ENCODE measurements at regions not wholly inside any gene's neighbourhood (a gene's known extent, or its start where the extent isn't known, plus 50 kb on each side); places are given as distances from the start of the nearest gene placed in this dataset.

DNA sequence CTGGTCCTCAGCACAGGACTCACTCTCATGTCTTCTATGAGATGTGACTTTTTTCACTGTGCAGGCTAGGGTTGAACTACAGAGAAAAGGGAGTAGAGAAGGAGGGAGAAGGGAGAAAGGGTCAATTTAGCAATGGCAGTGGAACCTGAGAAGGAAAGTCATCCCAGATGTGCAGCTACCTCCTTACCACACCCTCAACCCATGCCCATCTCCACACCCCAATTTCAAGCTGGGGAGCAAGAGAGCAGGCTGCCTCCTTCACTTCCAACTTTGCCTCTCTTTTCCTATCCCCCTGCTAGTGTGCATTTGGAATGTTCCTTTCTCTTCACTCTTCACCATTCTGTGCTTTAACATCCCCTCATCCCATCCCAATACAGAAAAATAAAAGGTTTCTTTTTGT, 163.5 kb upstream of the MAP3K1 start:
- H3K4me1 Mint-ChIP-seq, result peaks cover 7 to 18% of the 10 kb centered on the region in 2 donors
- DNase-seq, result no peak
- H3K27ac Mint-ChIP-seq, result no peak overlapping the region
- no peaks in the 10 kb centered on the region for H3K9me3 Mint-ChIP-seq
- no peaks in the 10 kb centered on the region for H3K36me3 Mint-ChIP-seq
- peaks cover 0 to 5% (median 2%) of the 10 kb centered on the region in 3 donors for H3K27me3 Mint-ChIP-seq (ENCODE audit: low read depth in 3 of 3)
- H3K4me3 Mint-ChIP-seq, result no peak overlapping the region

- no peak overlapping the region for H3K4me3 Mint-ChIP-seq
- peaks cover 7 to 18% of the 10 kb centered on the region in 2 donors for H3K4me1 Mint-ChIP-seq
- peaks cover 0 to 5% (median 2%) of the 10 kb centered on the region in 3 donors for H3K27me3 Mint-ChIP-seq (ENCODE audit: low read depth in 3 of 3)
- no peaks in the 10 kb centered on the region for H3K9me3 Mint-ChIP-seq
- H3K27ac Mint-ChIP-seq, result no peak overlapping the region
- no peak for DNase-seq
- H3K36me3 Mint-ChIP-seq, result no peaks in the 10 kb centered on the region
Observed at GRCh38 chr5:56650386-56650785, 165.0 kb upstream of the MAP3K1 start.

- H3K9me3 Mint-ChIP-seq, result no peaks in the 10 kb centered on the region
- H3K4me1 Mint-ChIP-seq, result peaks cover 7 to 18% of the 10 kb centered on the region in 2 donors
- H3K27ac Mint-ChIP-seq, result peak overlapping the region in 1 of 6 donors; percentile 3
- peaks cover 0 to 5% (median 2%) of the 10 kb centered on the region in 3 donors for H3K27me3 Mint-ChIP-seq (ENCODE audit: low read depth in 3 of 3)
- no peaks in the 10 kb centered on the region for H3K36me3 Mint-ChIP-seq
- H3K4me3 Mint-ChIP-seq, result no peak overlapping the region
- DNase-seq, result no peak
Observed at GRCh38 chr5:56649569-56649968, 165.8 kb upstream of the MAP3K1 start.

DNA sequence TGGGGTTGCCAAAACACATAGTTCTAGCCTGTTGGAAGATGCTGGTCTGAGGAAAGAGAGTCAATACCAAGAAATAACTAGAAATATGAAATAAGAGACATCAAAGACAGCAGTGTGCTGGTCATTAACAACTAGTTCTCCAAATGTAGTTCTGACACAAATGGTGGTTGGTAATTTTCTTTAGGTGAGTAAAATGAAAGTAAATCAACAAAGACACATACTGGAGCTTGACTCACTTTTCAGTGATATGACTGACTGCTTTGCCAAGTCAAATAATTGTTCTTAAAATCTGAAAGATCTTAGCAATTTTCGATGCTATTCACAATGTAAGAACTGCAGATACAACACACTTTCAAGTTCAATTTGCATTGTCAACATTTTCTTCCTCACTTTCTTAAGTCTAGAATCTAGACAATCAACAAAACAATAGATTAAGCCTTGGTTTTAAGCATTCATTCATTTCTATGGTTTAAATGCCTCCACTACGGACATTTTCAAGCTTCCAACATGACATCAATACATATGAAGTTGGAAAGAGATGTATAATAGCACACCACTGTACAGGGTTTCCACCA, 166.8 kb upstream of the MAP3K1 start:
- DNase-seq, result no peak
- peaks cover 7 to 18% of the 10 kb centered on the region in 2 donors for H3K4me1 Mint-ChIP-seq
- H3K27me3 Mint-ChIP-seq (ENCODE audit: low read depth in 3 of 3), result peaks cover 0 to 5% (median 2%) of the 10 kb centered on the region in 3 donors
- H3K27ac Mint-ChIP-seq, result no peak overlapping the region
- no peaks in the 10 kb centered on the region for H3K36me3 Mint-ChIP-seq
- H3K4me3 Mint-ChIP-seq, result no peak overlapping the region
- H3K9me3 Mint-ChIP-seq, result no peaks in the 10 kb centered on the region

DNA sequence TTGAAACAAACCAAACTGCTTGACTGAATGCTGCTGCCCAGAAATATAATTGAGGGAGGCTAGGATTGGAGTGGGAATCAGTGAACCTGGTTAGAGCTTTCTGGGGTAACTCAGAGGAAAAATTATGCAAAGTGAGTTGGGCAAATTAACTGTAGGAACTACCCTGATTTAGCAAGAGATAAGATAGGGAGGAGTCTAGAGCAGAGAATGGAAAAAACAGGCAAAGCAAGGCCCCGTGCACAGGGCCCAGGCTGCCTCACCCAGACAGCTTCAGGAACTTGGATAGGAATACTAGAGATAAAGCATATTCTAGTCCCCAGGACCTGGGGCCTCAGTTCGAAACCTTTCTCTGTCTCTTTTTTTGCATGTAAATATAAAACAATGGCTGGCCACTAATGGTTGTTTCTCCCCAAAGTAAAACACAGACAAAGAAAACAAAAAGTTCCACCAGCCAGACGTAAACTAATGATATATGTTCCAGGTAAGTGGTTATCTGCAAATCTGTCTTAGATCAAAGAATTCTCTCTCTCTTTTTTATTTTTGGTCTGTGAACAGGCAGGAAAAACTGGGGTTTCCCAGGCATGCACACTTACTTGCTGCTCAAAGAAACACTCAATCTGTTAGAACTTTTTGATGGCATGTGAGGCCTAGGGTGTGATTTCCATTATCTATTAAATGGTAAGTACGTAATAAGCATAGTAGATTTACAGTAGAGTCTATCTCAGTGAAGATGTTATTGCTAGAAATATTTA, 168.1 kb upstream of the MAP3K1 start:
- H3K4me3 Mint-ChIP-seq, result no peak overlapping the region
- no peak overlapping the region for H3K27ac Mint-ChIP-seq
- no peaks in the 10 kb centered on the region for H3K36me3 Mint-ChIP-seq
- peaks cover 7 to 16% of the 10 kb centered on the region in 2 donors for H3K4me1 Mint-ChIP-seq
- DNase-seq, result no peak
- peaks cover 0 to 7% (median 0%) of the 10 kb centered on the region in 3 donors for H3K27me3 Mint-ChIP-seq (ENCODE audit: low read depth in 3 of 3)
- H3K9me3 Mint-ChIP-seq, result no peaks in the 10 kb centered on the region

- Mint-ChIP-seq H3K4me3 (no peak overlapping the region), H3K27me3 (ENCODE audit: low read depth in 3 of 3) (peaks cover 0 to 4% (median 2%) of the 10 kb centered on the region in 3 donors), H3K36me3 (no peaks in the 10 kb centered on the region), H3K4me1 (no peaks in the 10 kb centered on the region), H3K9me3 (no peaks in the 10 kb centered on the region), H3K27ac (no peak overlapping the region)
- no peak for DNase-seq
Observed at GRCh38 chr5:56641635-56642260, 173.6 kb upstream of the MAP3K1 start.

GRCh38 chr5:56640763-56641406, 174.5 kb upstream of the MAP3K1 start:
- Mint-ChIP-seq H3K27me3 (ENCODE audit: low read depth in 3 of 3) (peaks cover 0 to 4% (median 4%) of the 10 kb centered on the region in 3 donors), H3K36me3 (no peaks in the 10 kb centered on the region), H3K4me3 (no peak overlapping the region), H3K4me1 (no peaks in the 10 kb centered on the region), H3K27ac (no peak overlapping the region), H3K9me3 (no peaks in the 10 kb centered on the region)
- DNase-seq, result no peak

DNA sequence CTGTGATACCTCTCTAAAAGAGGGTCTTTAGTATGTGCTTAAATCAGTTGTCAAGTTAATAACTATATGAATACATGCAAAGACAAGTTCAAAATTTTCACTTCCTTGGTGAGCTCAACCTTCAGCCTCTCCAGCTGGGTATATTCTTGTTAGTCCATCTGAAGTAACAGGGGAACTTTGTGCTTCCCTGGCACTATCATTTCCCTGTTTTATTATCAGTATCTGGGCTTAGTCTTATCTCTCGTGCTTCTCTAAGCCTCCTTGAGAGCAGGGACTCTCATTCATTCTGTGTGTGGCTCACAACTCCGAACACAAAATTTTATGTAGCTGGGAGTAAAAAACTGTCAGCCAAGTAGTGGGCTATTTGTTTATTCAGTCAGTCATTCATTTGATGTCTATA, 175.9 kb upstream of the MAP3K1 start:
- no peaks in the 10 kb centered on the region for H3K36me3 Mint-ChIP-seq
- H3K4me3 Mint-ChIP-seq, result no peak overlapping the region
- H3K9me3 Mint-ChIP-seq, result no peaks in the 10 kb centered on the region
- no peak overlapping the region for H3K27ac Mint-ChIP-seq
- no peak for DNase-seq
- H3K27me3 Mint-ChIP-seq (ENCODE audit: low read depth in 3 of 3), result peaks cover 0 to 4% (median 4%) of the 10 kb centered on the region in 3 donors
- no peaks in the 10 kb centered on the region for H3K4me1 Mint-ChIP-seq

- Mint-ChIP-seq H3K27ac (no peak overlapping the region), H3K9me3 (no peaks in the 10 kb centered on the region), H3K36me3 (no peaks in the 10 kb centered on the region), H3K27me3 (ENCODE audit: low read depth in 3 of 3) (peaks cover 0 to 4% (median 4%) of the 10 kb centered on the region in 3 donors), H3K4me3 (no peak overlapping the region), H3K4me1 (no peaks in the 10 kb centered on the region)
- no peak for DNase-seq
Observed at GRCh38 chr5:56638768-56639238, 176.5 kb upstream of the MAP3K1 start.

GRCh38 chr5:56638061-56638621, 177.2 kb upstream of the MAP3K1 start:
- Mint-ChIP-seq H3K4me1 (no peaks in the 10 kb centered on the region), H3K27ac (no peak overlapping the region), H3K4me3 (no peak overlapping the region), H3K27me3 (ENCODE audit: low read depth in 3 of 3) (peaks cover 0 to 4% (median under 1%) of the 10 kb centered on the region in 3 donors), H3K36me3 (no peaks in the 10 kb centered on the region), H3K9me3 (no peaks in the 10 kb centered on the region)
- DNase-seq, result no peak

- Mint-ChIP-seq H3K4me1 (no peaks in the 10 kb centered on the region), H3K27ac (no peak overlapping the region), H3K4me3 (no peak overlapping the region), H3K36me3 (no peaks in the 10 kb centered on the region), H3K27me3 (ENCODE audit: low read depth in 3 of 3) (peaks cover 0 to 4% (median 2%) of the 10 kb centered on the region in 3 donors), H3K9me3 (no peaks in the 10 kb centered on the region)
- DNase-seq, result no peak
Observed at GRCh38 chr5:56637321-56637920, 177.9 kb upstream of the MAP3K1 start.

GRCh38 chr5:56633950-56634349, 181.4 kb upstream of the MAP3K1 start:
- Mint-ChIP-seq H3K36me3 (peaks cover 0 to 3% (median 0%) of the 10 kb centered on the region in 3 donors), H3K27me3 (ENCODE audit: low read depth in 3 of 3) (peaks cover 0 to 8% (median 3%) of the 10 kb centered on the region in 3 donors), H3K27ac (no peak overlapping the region), H3K4me3 (no peak overlapping the region), H3K4me1 (no peaks in the 10 kb centered on the region), H3K9me3 (peaks cover 0 to 2% (median 0%) of the 10 kb centered on the region in 6 donors)
- DNase-seq, result no peak

GRCh38 chr5:56632939-56633338, 182.4 kb upstream of the MAP3K1 start:
- H3K9me3 Mint-ChIP-seq, result peaks cover 0 to 4% (median 0%) of the 10 kb centered on the region in 6 donors
- no peak overlapping the region for H3K27ac Mint-ChIP-seq
- no peak for DNase-seq
- no peak overlapping the region for H3K4me3 Mint-ChIP-seq
- peaks cover 0 to 8% (median 3%) of the 10 kb centered on the region in 3 donors for H3K27me3 Mint-ChIP-seq (ENCODE audit: low read depth in 3 of 3)
- H3K4me1 Mint-ChIP-seq, result no peaks in the 10 kb centered on the region
- H3K36me3 Mint-ChIP-seq, result peaks cover 0 to 7% (median 4%) of the 10 kb centered on the region in 3 donors

All from immature natural killer cell (primary cell).